ENCODE measurements at regions not wholly inside any gene's neighbourhood (a gene's known extent, or its start where the extent isn't known, plus 50 kb on each side); places are given as distances from the start of the nearest gene placed in this dataset.
A peak's percentile ranks its signal among the peaks of the same experiment; 100 is the strongest.

- peaks cover 16% of the 10 kb centered on the region for H3K4me1 Mint-ChIP-seq
- peaks cover 15% of the 10 kb centered on the region for H3K36me3 Mint-ChIP-seq (ENCODE audit: low read depth)
- H3K27ac Mint-ChIP-seq = no peak overlapping the region
- no peaks in the 10 kb centered on the region for H3K27me3 Mint-ChIP-seq
- no peak overlapping the region for H3K4me3 Mint-ChIP-seq
- no peak for DNase-seq
- H3K9me3 ChIP-seq (ENCODE audit: control insufficient read depth, low read length, poor library complexity, severe bottlenecking) = no peaks in the 10 kb centered on the region
- no peak for ATAC-seq
These were observed 519.2 kb downstream of the UTRN start for GRCh38 chr6:144804246-144804790.

DNA sequence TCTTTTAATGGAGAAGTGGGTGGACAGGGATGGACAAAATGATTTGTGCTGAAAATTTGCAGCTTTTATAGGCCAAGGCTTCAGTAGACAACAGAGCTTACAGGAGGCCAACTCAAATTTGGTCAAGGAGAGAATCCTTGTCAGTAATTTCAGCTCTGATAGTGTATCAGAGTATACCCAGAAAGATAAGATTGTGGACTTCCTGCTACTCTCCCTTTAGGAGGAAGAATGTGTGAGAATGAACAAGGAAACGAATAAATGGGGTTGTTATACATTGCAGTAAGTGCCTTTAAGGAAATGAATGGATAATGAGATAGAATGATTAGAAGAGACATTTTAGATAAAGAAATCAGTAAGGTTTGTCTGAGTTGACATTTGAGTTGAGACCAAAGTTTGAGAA is 519.9 kb downstream of the UTRN start:
- Mint-ChIP-seq H3K27ac (peak overlapping the region; percentile 5), H3K27me3 (no peaks in the 10 kb centered on the region), H3K36me3 (ENCODE audit: low read depth) (peaks cover 15% of the 10 kb centered on the region), H3K4me1 (peaks cover 15% of the 10 kb centered on the region), H3K4me3 (no peak overlapping the region)
- ATAC-seq (no peak), DNase-seq (no peak)
- H3K9me3 ChIP-seq (ENCODE audit: control insufficient read depth, low read length, poor library complexity, severe bottlenecking) = no peaks in the 10 kb centered on the region

DNA sequence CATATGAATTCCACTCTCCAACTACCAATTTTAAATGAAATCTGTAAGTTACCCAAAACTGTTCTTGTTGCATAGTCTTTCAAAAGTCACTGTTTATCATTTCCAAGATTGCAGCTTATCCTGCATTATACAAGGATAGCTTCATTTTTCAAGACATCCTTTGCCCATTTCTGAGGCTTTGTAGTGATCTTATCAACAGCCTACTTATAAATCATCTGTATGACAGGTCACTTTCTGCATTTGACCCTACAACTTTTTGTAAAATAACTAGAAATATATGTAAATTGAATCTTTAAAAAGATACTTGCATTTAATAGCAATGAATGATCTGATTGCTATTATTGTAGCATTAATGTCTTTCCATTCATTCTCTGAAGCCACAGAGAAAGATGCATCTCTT is 521.1 kb downstream of the UTRN start:
- DNase-seq (no peak), ATAC-seq (no peak)
- no peak overlapping the region for H3K4me3 Mint-ChIP-seq
- H3K4me1 Mint-ChIP-seq = peaks cover 17% of the 10 kb centered on the region
- H3K27me3 Mint-ChIP-seq = no peaks in the 10 kb centered on the region
- H3K27ac Mint-ChIP-seq = no peak overlapping the region
- H3K36me3 Mint-ChIP-seq (ENCODE audit: low read depth) = peaks cover 14% of the 10 kb centered on the region
- H3K9me3 ChIP-seq (ENCODE audit: control insufficient read depth, low read length, poor library complexity, severe bottlenecking) = no peaks in the 10 kb centered on the region

GRCh38 chr6:144809120-144809519 is 524.0 kb downstream of the UTRN start:
- Mint-ChIP-seq H3K36me3 (ENCODE audit: low read depth) (peaks cover 18% of the 10 kb centered on the region), H3K27ac (no peak overlapping the region), H3K4me1 (peaks cover 17% of the 10 kb centered on the region), H3K4me3 (no peak overlapping the region), H3K27me3 (no peaks in the 10 kb centered on the region)
- H3K9me3 ChIP-seq (ENCODE audit: control insufficient read depth, low read length, poor library complexity, severe bottlenecking) = no peaks in the 10 kb centered on the region
- DNase-seq (no peak), ATAC-seq (no peak)

DNA sequence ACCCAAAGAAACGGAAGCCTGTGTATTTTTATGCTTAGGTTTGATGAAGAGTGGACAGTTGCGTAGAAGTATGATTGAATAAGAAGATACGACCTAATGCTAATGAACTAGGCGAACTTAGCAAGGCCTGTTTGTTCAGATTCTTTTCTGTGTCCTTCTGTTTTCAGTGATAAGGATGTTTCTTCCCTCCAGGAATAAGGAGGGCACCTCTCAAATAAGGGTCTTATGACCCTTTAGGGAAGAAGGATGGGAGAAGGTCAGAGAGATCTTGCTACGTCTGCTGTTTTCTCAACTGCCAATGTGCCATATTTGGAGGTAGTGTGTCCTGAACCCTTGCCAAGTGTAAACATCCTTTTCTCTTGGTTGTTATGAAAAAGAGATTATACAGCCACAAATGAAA is 524.8 kb downstream of the UTRN start:
- Mint-ChIP-seq H3K36me3 (ENCODE audit: low read depth) (peaks cover 17% of the 10 kb centered on the region), H3K27me3 (no peaks in the 10 kb centered on the region), H3K4me3 (no peak overlapping the region), H3K27ac (no peak overlapping the region), H3K4me1 (peaks cover 14% of the 10 kb centered on the region)
- no peaks in the 10 kb centered on the region for H3K9me3 ChIP-seq (ENCODE audit: control insufficient read depth, low read length, poor library complexity, severe bottlenecking)
- ATAC-seq = no peak
- no peak for DNase-seq

DNA sequence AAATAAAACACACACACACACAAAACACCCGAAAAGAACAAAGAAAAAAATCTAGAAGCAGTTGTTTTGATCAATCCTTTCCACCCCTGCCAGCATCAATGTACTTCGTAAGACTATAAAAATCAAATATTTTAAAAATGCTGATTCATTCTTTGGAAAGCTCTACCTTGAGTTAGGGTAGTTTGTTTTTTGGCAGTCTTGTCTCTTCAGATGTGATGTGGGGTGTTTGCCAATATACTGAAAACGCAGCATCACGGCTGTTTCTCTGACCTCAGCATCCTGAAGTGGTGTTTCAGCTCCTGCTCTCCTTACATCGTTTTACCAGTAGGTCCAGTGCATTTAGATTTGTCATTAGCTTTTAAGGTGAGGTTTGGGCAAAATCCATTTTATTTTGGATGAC is 526.0 kb downstream of the UTRN start:
- peaks cover 10% of the 10 kb centered on the region for H3K36me3 Mint-ChIP-seq (ENCODE audit: low read depth)

DNA sequence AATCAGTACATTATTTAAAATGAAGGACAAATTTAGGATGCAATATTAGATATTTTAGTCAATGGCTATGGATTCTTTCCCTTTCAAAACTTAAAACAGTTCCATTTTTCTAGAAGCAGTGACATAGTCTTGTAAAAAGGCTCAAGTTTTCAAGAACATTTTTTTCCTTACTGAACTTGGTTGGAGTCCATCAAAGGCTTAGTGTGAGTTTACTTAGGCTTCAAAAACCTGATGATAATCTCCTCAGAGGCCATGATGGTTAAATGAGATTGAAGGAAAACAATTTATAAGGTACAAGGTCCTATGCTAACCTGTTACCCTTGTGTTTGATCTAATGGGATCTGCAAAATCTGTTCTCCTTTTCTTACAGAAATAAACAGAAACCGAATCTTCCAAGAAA is 531.8 kb downstream of the UTRN start:
- Mint-ChIP-seq H3K27me3 (no peaks in the 10 kb centered on the region), H3K4me1 (peaks cover 3% of the 10 kb centered on the region), H3K27ac (no peak overlapping the region), H3K36me3 (ENCODE audit: low read depth) (peaks cover 4% of the 10 kb centered on the region), H3K4me3 (no peak overlapping the region)
- DNase-seq (no peak), ATAC-seq (no peak)
- H3K9me3 ChIP-seq (ENCODE audit: control insufficient read depth, low read length, poor library complexity, severe bottlenecking) = no peaks in the 10 kb centered on the region

More for the DNA sequence above, 526.0 kb downstream of the UTRN start:
- Mint-ChIP-seq H3K27me3 (no peaks in the 10 kb centered on the region), H3K4me3 (no peak overlapping the region), H3K27ac (no peak overlapping the region), H3K4me1 (peaks cover 7% of the 10 kb centered on the region)
- DNase-seq (no peak), ATAC-seq (no peak)
- no peaks in the 10 kb centered on the region for H3K9me3 ChIP-seq (ENCODE audit: control insufficient read depth, low read length, poor library complexity, severe bottlenecking)

DNA sequence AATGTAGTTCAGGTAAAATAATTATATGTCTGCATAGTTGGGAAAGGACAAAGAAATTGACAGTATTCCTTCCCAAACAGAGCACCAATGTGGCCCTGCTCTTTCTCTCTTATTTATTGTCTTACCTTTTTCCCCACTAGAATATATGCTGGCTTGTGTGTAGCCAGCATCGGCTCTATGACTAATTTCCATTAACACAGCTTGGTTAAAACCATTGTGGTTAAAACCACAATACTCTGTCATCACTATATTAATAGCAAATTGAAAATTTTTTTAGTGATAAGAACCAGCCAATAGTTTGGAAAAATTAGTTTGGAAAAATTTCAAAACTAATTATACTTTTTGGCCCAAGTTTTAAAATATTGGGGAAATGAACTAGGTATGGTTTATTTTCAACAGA is 535.1 kb downstream of the UTRN start:
- Mint-ChIP-seq H3K27ac (no peak overlapping the region), H3K4me3 (no peak overlapping the region), H3K27me3 (no peaks in the 10 kb centered on the region), H3K4me1 (peaks cover 3% of the 10 kb centered on the region), H3K36me3 (ENCODE audit: low read depth) (no peaks in the 10 kb centered on the region)
- DNase-seq (no peak), ATAC-seq (no peak)
- no peaks in the 10 kb centered on the region for H3K9me3 ChIP-seq (ENCODE audit: control insufficient read depth, low read length, poor library complexity, severe bottlenecking)

- ATAC-seq (no peak), DNase-seq (no peak)
- Mint-ChIP-seq H3K4me1 (peaks cover 3% of the 10 kb centered on the region), H3K27ac (peak overlapping the region; percentile 71), H3K4me3 (no peak overlapping the region), H3K36me3 (ENCODE audit: low read depth) (peaks cover 7% of the 10 kb centered on the region), H3K27me3 (no peaks in the 10 kb centered on the region)
- no peaks in the 10 kb centered on the region for H3K9me3 ChIP-seq (ENCODE audit: control insufficient read depth, low read length, poor library complexity, severe bottlenecking)
These were observed 538.0 kb downstream of the UTRN start for GRCh38 chr6:144823131-144823530.

- no peak overlapping the region for H3K4me3 Mint-ChIP-seq
- ATAC-seq = no peak
- H3K36me3 Mint-ChIP-seq (ENCODE audit: low read depth) = peaks cover 9% of the 10 kb centered on the region
- H3K27ac Mint-ChIP-seq = peak overlapping the region; percentile 71
- H3K9me3 ChIP-seq (ENCODE audit: control insufficient read depth, low read length, poor library complexity, severe bottlenecking) = no peaks in the 10 kb centered on the region
- DNase-seq = no peak
- no peaks in the 10 kb centered on the region for H3K27me3 Mint-ChIP-seq
- H3K4me1 Mint-ChIP-seq = peaks cover 3% of the 10 kb centered on the region
These were observed 538.9 kb downstream of the UTRN start for GRCh38 chr6:144824018-144824417.

GRCh38 chr6:144834426-144835038 is 549.4 kb downstream of the UTRN start:
- no peaks in the 10 kb centered on the region for H3K9me3 ChIP-seq (ENCODE audit: control insufficient read depth, low read length, poor library complexity, severe bottlenecking)
- peaks cover 2% of the 10 kb centered on the region for H3K4me1 Mint-ChIP-seq
- peaks cover 6% of the 10 kb centered on the region for H3K36me3 Mint-ChIP-seq (ENCODE audit: low read depth)
- no peak for ATAC-seq
- H3K27ac Mint-ChIP-seq = no peak overlapping the region
- no peaks in the 10 kb centered on the region for H3K27me3 Mint-ChIP-seq
- DNase-seq = no peak
- no peak overlapping the region for H3K4me3 Mint-ChIP-seq

- H3K4me3 Mint-ChIP-seq = no peak overlapping the region
- ATAC-seq (no peak), DNase-seq (no peak)
- H3K27ac Mint-ChIP-seq = no peak overlapping the region
- H3K36me3 Mint-ChIP-seq (ENCODE audit: low read depth) = peaks cover 6% of the 10 kb centered on the region
- no peaks in the 10 kb centered on the region for H3K27me3 Mint-ChIP-seq
- no peaks in the 10 kb centered on the region for H3K9me3 ChIP-seq (ENCODE audit: control insufficient read depth, low read length, poor library complexity, severe bottlenecking)
- H3K4me1 Mint-ChIP-seq = peaks cover 2% of the 10 kb centered on the region
These were observed 550.3 kb downstream of the UTRN start for GRCh38 chr6:144835322-144835973.

GRCh38 chr6:144840619-144841018 is 555.5 kb downstream of the UTRN start:
- DNase-seq = no peak
- ATAC-seq = no peak
- H3K4me1 Mint-ChIP-seq = peaks cover under 1% of the 10 kb centered on the region
- peaks cover 1% of the 10 kb centered on the region for H3K36me3 Mint-ChIP-seq (ENCODE audit: low read depth)
- no peak overlapping the region for H3K4me3 Mint-ChIP-seq
- no peaks in the 10 kb centered on the region for H3K9me3 ChIP-seq (ENCODE audit: control insufficient read depth, low read length, poor library complexity, severe bottlenecking)
- no peaks in the 10 kb centered on the region for H3K27me3 Mint-ChIP-seq
- H3K27ac Mint-ChIP-seq = no peak overlapping the region

GRCh38 chr6:144843701-144844100 is 558.6 kb downstream of the UTRN start:
- H3K27me3 Mint-ChIP-seq = no peaks in the 10 kb centered on the region
- ATAC-seq (no peak), DNase-seq (no peak)
- H3K9me3 ChIP-seq (ENCODE audit: control insufficient read depth, low read length, poor library complexity, severe bottlenecking) = no peaks in the 10 kb centered on the region
- peaks cover 8% of the 10 kb centered on the region for H3K36me3 Mint-ChIP-seq (ENCODE audit: low read depth)
- no peak overlapping the region for H3K27ac Mint-ChIP-seq
- peaks cover 4% of the 10 kb centered on the region for H3K4me1 Mint-ChIP-seq
- H3K4me3 Mint-ChIP-seq = no peak overlapping the region

Measured in T-helper 17 cell (primary cell).